ENCODE measurements at regions not wholly inside any gene's neighbourhood (a gene's known extent, or its start where the extent isn't known, plus 50 kb on each side); places are given as distances from the start of the nearest gene placed in this dataset.

GRCh38 chr5:146254223-146254622, 50.8 kb downstream of the RBM27 start:
- no peak for DNase-seq (ENCODE audit: low read depth)

DNA sequence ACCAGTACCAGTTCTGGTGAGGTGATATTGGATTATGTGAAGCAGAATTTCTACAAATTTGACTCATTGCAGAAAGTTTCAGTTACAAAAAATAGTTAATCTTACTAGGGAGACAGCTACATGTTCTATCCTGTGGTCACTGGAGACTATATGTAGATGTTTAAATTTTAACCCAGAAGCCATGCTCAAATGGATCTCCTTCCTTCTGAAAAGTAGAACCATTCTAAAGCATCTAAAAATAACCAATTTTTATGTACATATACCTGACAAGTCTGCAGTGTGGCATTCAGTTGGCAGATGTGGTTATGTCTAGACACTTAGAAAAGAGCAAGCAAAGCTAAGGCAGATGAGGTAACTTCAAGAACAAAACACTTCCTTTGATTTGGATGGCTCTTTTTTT, 65.5 kb upstream of the POU4F3 start:
- DNase-seq (ENCODE audit: low read depth), result no peak

DNA sequence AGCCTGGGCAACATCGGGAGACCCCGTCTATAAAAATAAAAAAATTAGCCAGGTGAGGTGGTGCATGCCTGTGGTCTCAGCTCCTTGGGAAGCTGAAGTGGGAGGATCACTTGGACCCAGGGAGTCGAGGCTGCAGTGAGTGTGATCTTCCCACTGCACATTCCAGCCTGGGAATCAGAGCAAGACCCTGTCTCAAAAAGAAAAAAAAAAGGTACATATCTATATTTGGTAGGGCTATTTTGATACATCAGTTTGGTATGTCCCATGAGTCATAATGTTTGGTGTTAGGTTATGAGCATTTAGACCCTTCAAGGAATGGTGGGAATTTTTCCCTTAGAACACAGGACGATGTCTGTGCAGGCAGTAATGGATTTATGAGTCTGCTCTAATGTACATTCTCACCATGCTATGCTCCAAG, 55.3 kb upstream of the POU4F3 start:
- peak; percentile 24 for DNase-seq (ENCODE audit: low read depth)

- no peak for DNase-seq (ENCODE audit: low read depth)
These were observed 54.6 kb upstream of the POU4F3 start for GRCh38 chr5:146284016-146284415.

All from fibroblast of the conjunctiva (primary cell).